ENCODE measurements at regions not wholly inside any gene's neighbourhood (a gene's known extent, or its start where the extent isn't known, plus 50 kb on each side); places are given as distances from the start of the nearest gene placed in this dataset.

DNA sequence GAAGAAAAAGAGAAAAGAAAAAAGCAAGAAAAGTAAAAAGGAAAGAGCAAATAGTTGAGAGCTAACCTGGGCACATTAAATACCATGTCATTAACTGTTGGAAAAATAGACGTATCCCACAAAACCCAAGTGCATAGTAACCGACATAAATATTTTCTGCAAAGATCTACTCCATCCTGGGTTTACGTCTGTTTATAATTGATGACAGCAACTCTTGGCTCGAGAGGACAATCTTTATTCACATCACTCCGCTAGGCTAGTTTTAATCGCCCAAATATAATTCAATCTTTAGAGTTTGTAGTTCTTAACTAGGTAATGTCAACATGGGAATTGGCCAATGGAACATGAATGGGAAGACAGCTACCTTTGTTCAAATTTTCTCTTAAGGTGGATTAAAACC lies 321.7 kb upstream of the TNC start:
- no peaks in the 10 kb centered on the region for H4K20me1 ChIP-seq (ENCODE audit: insufficient read depth, low read length)
- TF ChIP-seq, protein P1, sequence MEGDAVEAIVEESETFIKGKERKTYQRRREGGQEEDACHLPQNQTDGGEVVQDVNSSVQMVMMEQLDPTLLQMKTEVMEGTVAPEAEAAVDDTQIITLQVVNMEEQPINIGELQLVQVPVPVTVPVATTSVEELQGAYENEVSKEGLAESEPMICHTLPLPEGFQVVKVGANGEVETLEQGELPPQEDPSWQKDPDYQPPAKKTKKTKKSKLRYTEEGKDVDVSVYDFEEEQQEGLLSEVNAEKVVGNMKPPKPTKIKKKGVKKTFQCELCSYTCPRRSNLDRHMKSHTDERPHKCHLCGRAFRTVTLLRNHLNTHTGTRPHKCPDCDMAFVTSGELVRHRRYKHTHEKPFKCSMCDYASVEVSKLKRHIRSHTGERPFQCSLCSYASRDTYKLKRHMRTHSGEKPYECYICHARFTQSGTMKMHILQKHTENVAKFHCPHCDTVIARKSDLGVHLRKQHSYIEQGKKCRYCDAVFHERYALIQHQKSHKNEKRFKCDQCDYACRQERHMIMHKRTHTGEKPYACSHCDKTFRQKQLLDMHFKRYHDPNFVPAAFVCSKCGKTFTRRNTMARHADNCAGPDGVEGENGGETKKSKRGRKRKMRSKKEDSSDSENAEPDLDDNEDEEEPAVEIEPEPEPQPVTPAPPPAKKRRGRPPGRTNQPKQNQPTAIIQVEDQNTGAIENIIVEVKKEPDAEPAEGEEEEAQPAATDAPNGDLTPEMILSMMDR (IDR thresholded peaks at IDR 0.05; ENCODE audit: low read depth, low read length) = no peak
- TF ChIP-seq EZH2phosphoT487 (IDR thresholded peaks at IDR 0.05; ENCODE audit: low read depth) = no peak
- H3K9ac ChIP-seq (ENCODE audit: low read length) = no peak overlapping the region
- H3K4me1 ChIP-seq (ENCODE audit: low read length) = no peaks in the 10 kb centered on the region
- H3K36me3 ChIP-seq (replicated peaks; ENCODE audit: low read depth, low read length) = no peaks in the 10 kb centered on the region
- H3K4me2 ChIP-seq (ENCODE audit: low read length) = no peak overlapping the region
- H3K4me3 ChIP-seq (ENCODE audit: low read length) = no peak overlapping the region
- no peaks in the 10 kb centered on the region for H3K27me3 ChIP-seq (ENCODE audit: low read depth, low read length)
- H3K79me2 ChIP-seq (ENCODE audit: low read length) = no peaks in the 10 kb centered on the region
- no peaks in the 10 kb centered on the region for H3K9me3 ChIP-seq (ENCODE audit: insufficient read depth, low read length)
- no peak overlapping the region for H2AFZ ChIP-seq (ENCODE audit: low read depth, low read length)
- H3K27ac ChIP-seq (ENCODE audit: low read length) = no peak overlapping the region

DNA sequence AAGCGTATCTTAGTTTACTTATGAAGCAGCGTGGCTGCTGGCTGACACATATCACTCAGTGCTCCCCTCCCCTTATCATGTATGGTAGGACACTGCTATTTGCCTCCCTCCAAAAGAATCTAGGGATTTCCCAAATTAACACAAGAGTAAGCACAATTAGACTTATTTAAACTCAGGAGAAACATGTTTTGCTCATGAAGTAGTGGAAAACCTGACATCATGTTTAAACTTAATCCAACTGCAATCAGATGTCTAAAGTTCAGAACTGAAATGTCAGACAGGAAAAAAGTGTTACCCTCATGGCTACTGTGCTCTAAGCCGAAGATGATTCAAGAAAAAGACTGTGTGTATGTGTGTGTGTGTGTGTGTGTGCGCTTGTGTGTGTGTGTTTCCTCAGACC lies 324.1 kb upstream of the TNC start:
- no peaks in the 10 kb centered on the region for H3K36me3 ChIP-seq (replicated peaks; ENCODE audit: low read depth, low read length)
- H2AFZ ChIP-seq (ENCODE audit: low read depth, low read length) = no peak overlapping the region
- H3K9me3 ChIP-seq (ENCODE audit: insufficient read depth, low read length) = no peaks in the 10 kb centered on the region
- no peaks in the 10 kb centered on the region for H3K4me1 ChIP-seq (ENCODE audit: low read length)
- no peaks in the 10 kb centered on the region for H4K20me1 ChIP-seq (ENCODE audit: insufficient read depth, low read length)
- no peak overlapping the region for H3K27ac ChIP-seq (ENCODE audit: low read length)
- H3K9ac ChIP-seq (ENCODE audit: low read length) = no peak overlapping the region
- no peaks in the 10 kb centered on the region for H3K79me2 ChIP-seq (ENCODE audit: low read length)
- TF ChIP-seq, protein P1 (IDR thresholded peaks at IDR 0.05; ENCODE audit: low read depth, low read length) = no peak
- no peak for TF ChIP-seq EZH2phosphoT487 (IDR thresholded peaks at IDR 0.05; ENCODE audit: low read depth)
- H3K4me3 ChIP-seq (ENCODE audit: low read length) = no peak overlapping the region
- no peak overlapping the region for H3K4me2 ChIP-seq (ENCODE audit: low read length)
- H3K27me3 ChIP-seq (ENCODE audit: low read depth, low read length) = no peaks in the 10 kb centered on the region

DNA sequence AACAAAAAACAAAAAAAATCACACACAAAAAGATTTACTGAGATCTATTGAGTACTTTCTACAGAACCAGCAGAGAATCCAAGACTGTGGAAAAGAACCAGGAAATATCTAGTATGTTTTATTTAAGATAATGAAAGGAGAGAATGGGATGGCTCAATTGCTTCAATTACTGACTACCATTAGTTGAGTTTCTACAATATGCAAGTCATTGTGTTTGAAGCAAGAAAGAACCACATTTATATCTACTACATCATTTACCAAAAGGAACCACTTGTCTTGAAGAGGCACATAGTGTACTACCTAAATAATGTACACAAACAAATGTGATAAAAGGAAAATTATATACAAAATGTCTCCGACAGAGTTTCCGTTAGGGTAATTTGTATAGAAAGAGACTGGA lies 325.9 kb upstream of the TNC start:
- H3K36me3 ChIP-seq (replicated peaks; ENCODE audit: low read depth, low read length) = no peaks in the 10 kb centered on the region
- no peaks in the 10 kb centered on the region for H4K20me1 ChIP-seq (ENCODE audit: insufficient read depth, low read length)
- no peak overlapping the region for H3K9ac ChIP-seq (ENCODE audit: low read length)
- H3K27me3 ChIP-seq (ENCODE audit: low read depth, low read length) = no peaks in the 10 kb centered on the region
- H3K79me2 ChIP-seq (ENCODE audit: low read length) = no peaks in the 10 kb centered on the region
- no peak for TF ChIP-seq EZH2phosphoT487 (IDR thresholded peaks at IDR 0.05; ENCODE audit: low read depth)
- TF ChIP-seq, protein P1 (IDR thresholded peaks at IDR 0.05; ENCODE audit: low read depth, low read length) = no peak
- H3K4me1 ChIP-seq (ENCODE audit: low read length) = no peaks in the 10 kb centered on the region
- no peak overlapping the region for H3K4me3 ChIP-seq (ENCODE audit: low read length)
- H3K4me2 ChIP-seq (ENCODE audit: low read length) = no peak overlapping the region
- H3K27ac ChIP-seq (ENCODE audit: low read length) = no peak overlapping the region
- H2AFZ ChIP-seq (ENCODE audit: low read depth, low read length) = no peak overlapping the region
- H3K9me3 ChIP-seq (ENCODE audit: insufficient read depth, low read length) = no peaks in the 10 kb centered on the region

DNA sequence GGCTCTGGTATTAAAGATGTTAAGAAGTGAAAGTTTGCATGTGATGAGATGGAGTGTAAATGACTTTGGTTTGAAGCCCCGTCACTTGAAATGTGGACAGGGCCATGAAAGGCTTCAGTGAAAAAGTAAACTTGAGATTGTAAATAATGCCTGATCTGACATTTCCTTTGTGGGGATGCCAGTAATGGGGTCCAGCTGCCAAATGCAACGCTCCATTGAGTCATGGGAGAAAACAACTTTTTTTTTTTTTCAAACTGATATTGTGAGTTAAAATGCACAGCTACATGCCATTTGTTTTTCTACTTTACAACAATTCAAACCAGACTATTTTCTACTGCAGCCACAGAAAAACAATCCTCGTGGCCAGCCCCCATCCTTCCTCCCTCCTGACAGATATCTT lies 327.0 kb upstream of the TNC start:
- H3K4me1 ChIP-seq (ENCODE audit: low read length) = no peaks in the 10 kb centered on the region
- no peak overlapping the region for H2AFZ ChIP-seq (ENCODE audit: low read depth, low read length)
- H3K4me2 ChIP-seq (ENCODE audit: low read length) = no peak overlapping the region
- H3K79me2 ChIP-seq (ENCODE audit: low read length) = no peaks in the 10 kb centered on the region
- no peaks in the 10 kb centered on the region for H3K36me3 ChIP-seq (replicated peaks; ENCODE audit: low read depth, low read length)
- H3K9me3 ChIP-seq (ENCODE audit: insufficient read depth, low read length) = no peaks in the 10 kb centered on the region
- TF ChIP-seq EZH2phosphoT487 (IDR thresholded peaks at IDR 0.05; ENCODE audit: low read depth) = no peak
- TF ChIP-seq, protein P1 (IDR thresholded peaks at IDR 0.05; ENCODE audit: low read depth, low read length) = no peak
- H3K4me3 ChIP-seq (ENCODE audit: low read length) = no peak overlapping the region
- H3K27me3 ChIP-seq (ENCODE audit: low read depth, low read length) = no peaks in the 10 kb centered on the region
- no peak overlapping the region for H3K27ac ChIP-seq (ENCODE audit: low read length)
- H3K9ac ChIP-seq (ENCODE audit: low read length) = no peak overlapping the region
- no peaks in the 10 kb centered on the region for H4K20me1 ChIP-seq (ENCODE audit: insufficient read depth, low read length)

Measured in OCI-LY3 (cell line).